Lower leg skin (tissue), 4 donors: ENCODE measurements at regions not wholly inside any gene's neighbourhood (a gene's known extent, or its start where the extent isn't known, plus 50 kb on each side); places are given as distances from the start of the nearest gene placed in this dataset.
"Not testable (repeated sequence)": the region's sequence is repeated elsewhere in the genome, so short reads cannot be mapped to it uniquely, and the experiment has no call there.

Experiments
- DNase-seq, 2 donors: peaks; one replicate each; pipeline ENCODE4 v3.0.0-alpha.2; 2019; ENCODE audit warnings: low spot score in 2 of 2
- H3K4me3 ChIP-seq: fragments of 200-600 bp; sonication (generic); 2 replicates; pipeline ENCODE4 v1.5.1; 2017; ENCODE audit warnings: mild to moderate bottlenecking, low read depth; ENCODE audit not compliant: poor library complexity, severe bottlenecking
- CTCF ChIP-seq, 3 donors: fragments of 450-650 bp; IDR thresholded peaks; one replicate each; pipeline ENCODE4 v1.5.1; 2016; ENCODE audit warnings: antibody characterized with exemption in 3 of 3, mild to moderate bottlenecking in 3 of 3, moderate library complexity in 2 of 3
- POLR2A ChIP-seq, 2 donors: fragments of 450-650 bp; IDR thresholded peaks; one replicate each; pipeline ENCODE4 v1.6.1; 2016 to 2017; ENCODE audit warnings: antibody characterized with exemption in 2 of 2, mild to moderate bottlenecking in 1 of 2, moderate library complexity in 1 of 2
- WGBS, 2 donors: methylation state at CpG; one replicate each; pipeline ENCODE4 v1.1.5; 2018; 5-methylcytosine and 5-hydroxymethylcytosine counted together
- intact Hi-C: fragments of 100-400 bp; cut with DNase I; formaldehyde crosslinking; loops from one replicate; pipeline ENCODE4 v1.15.0; 2023; ENCODE audit warnings: low total_unique reads

- intact Hi-C loops, result no loop called here
- TF ChIP-seq POLR2A (IDR thresholded peaks at IDR 0.05) (no peak), CTCF (IDR thresholded peaks at IDR 0.05) (no peak)
- DNase-seq, result no peak
- no peak overlapping the region for H3K4me3 ChIP-seq
Observed at GRCh38 chr11:37451903-37452302, 853.9 kb upstream of the RAG2 start.

- DNase-seq, result no peak
- WGBS, 2 donors, result 34 to 39% methylated on average over 2 of the region's 2 CpGs
- no peak overlapping the region for H3K4me3 ChIP-seq
- intact Hi-C loops, result no loop called here
- TF ChIP-seq CTCF (IDR thresholded peaks at IDR 0.05), result no peak
- no peak for TF ChIP-seq POLR2A (IDR thresholded peaks at IDR 0.05)
Observed at GRCh38 chr11:37450613-37451012, 852.6 kb upstream of the RAG2 start.

- DNase-seq, result peak in 1 of 2 donors; percentile 18
- intact Hi-C loops, result no loop called here
- TF ChIP-seq CTCF (IDR thresholded peaks at IDR 0.05), result no peak
- no peak for TF ChIP-seq POLR2A (IDR thresholded peaks at IDR 0.05)
- H3K4me3 ChIP-seq, result no peak overlapping the region
- WGBS, 2 donors, result 12 to 28% methylated on average over 3 of the region's 3 CpGs
Observed at GRCh38 chr11:37449146-37449545, 851.1 kb upstream of the RAG2 start.

- WGBS, 2 donors, result 45 to 52% methylated on average over 1 of the region's 1 CpG
- TF ChIP-seq POLR2A (IDR thresholded peaks at IDR 0.05) (no peak), CTCF (IDR thresholded peaks at IDR 0.05) (no peak)
- intact Hi-C loops, result no loop called here
- DNase-seq, result no peak
- no peak overlapping the region for H3K4me3 ChIP-seq
Observed at GRCh38 chr11:37442576-37442975, 844.5 kb upstream of the RAG2 start.

DNA sequence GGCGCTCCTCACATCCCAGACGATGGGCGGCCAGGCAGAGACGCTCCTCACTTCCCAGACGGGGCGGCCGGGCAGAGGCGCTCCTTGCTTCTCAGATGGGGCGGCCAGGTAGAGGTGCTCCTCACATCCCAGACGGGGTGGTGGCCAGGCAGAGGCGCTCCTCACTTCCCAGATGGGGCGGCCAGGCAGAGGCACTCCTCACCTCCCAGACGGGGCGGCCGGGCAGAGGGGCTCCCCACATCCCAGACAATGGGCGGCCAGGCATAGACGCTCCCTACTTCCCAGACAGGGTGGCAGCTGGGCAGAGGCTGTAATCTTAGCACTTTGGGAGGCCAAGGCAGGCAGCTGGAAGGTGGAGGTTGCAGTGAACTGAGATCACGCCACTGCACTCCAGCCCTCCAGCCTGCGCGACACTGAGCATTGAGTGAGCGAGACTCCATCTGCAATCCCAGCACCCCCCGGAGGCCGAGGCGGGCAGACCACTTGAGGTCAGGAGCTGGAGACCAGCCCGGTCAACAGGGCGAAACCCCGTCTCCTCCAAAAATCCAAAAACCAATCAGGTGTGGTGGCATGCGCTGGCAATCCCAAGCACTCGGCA lies 833.7 kb upstream of the RAG2 start:
- 91 to 93% methylated on average over 26 to 27 of the region's 29 CpGs for WGBS, 2 donors

DNA sequence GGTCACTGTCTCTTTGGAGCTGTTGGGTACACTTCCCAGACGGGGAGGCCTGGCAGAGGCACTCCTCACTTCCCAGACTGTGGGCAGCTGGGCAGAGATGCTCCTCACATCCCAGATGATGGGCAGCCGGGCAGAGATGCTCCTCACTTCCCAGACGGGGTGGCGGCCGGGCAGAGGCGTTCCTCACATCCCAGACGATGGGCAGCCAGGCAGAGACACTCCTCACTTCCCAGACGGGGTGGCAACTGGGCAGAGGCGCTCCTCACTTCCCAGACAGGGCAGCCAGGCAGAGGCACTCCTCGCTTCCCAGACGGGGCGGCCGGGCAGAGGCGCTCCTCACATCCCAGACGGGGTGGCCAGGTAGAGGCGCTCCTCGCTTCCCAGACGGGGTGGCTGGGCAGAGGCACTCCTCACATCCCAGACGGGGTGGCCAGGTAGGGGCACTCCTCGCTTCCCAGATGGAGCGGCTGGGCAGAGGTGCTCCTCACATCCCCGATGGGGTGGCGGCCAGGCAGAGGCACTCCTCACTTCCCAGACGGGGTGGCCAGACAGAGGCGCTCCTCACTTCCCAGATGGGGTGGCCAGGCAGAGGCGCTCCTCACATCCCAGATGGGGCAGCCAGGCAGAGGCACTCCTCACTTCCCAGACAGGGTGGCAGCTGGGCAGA lies 833.1 kb upstream of the RAG2 start:
- H3K4me3 ChIP-seq, DNase-seq, intact Hi-C loops: not testable (repeated sequence)
- 83 to 84% methylated on average over 16 to 23 of the region's 26 CpGs for WGBS, 2 donors

More for the DNA sequence above, 833.7 kb upstream of the RAG2 start:
- H3K4me3 ChIP-seq, intact Hi-C loops, DNase-seq: not testable (repeated sequence)

DNA sequence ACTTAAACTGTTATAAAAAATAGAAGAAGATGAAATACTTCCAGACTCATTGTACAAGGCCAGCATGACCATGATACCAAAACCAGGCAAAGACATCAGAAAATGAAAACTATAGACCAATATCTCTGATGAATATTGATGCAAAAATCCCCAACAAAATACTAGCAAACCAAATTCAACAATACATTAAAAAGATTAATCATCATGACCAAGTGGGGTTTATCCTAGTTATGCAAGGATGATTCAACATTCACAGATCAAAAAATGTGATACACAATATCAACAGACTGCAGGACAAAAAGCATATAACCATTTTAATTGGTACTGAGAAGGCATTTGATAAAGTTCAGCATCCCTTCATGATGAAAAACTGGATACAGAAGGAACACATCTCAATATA lies 824.5 kb upstream of the RAG2 start:
- no peak for TF ChIP-seq CTCF (IDR thresholded peaks at IDR 0.05)
- intact Hi-C loops, result no loop called here
- DNase-seq, result no peak
- no peak overlapping the region for H3K4me3 ChIP-seq
